Testis (tissue), 2 donors: ENCODE measurements at regions not wholly inside any gene's neighbourhood (a gene's known extent, or its start where the extent isn't known, plus 50 kb on each side); places are given as distances from the start of the nearest gene placed in this dataset.
A peak's percentile ranks its signal among the peaks of the same experiment; 100 is the strongest.

Experiments used
- DNase-seq: peaks from one replicate; pipeline ENCODE4 v3.0.0-alpha.2; 2019
- H3K27ac ChIP-seq, 2 donors: fragments of 200-600 bp; sonication (generic); one replicate each; pipeline ENCODE4 v1.5.1; 2019
- H3K27me3 ChIP-seq: fragments of 200-600 bp; sonication (generic); one replicate; pipeline ENCODE4 v1.5.1; 2019
- H3K36me3 ChIP-seq: fragments of 200-600 bp; sonication (generic); one replicate; pipeline ENCODE4 v1.5.1; 2017; ENCODE audit warnings: low read depth; ENCODE audit errors: missing control alignments
- H3K4me1 ChIP-seq: fragments of 200-600 bp; sonication (generic); one replicate; pipeline ENCODE4 v1.5.1; 2019
- H3K4me3 ChIP-seq, 2 donors: fragments of 200-600 bp; sonication (generic); one replicate each; pipeline ENCODE4 v1.5.1; 2017 to 2019
- H3K9me3 ChIP-seq: fragments of 200-600 bp; sonication (generic); one replicate; pipeline ENCODE4 v1.5.1; 2017
- CTCF ChIP-seq, 3 experiments: fragments of 450-650 bp in 2 of 3; fragments of 200-600 bp in 1 of 3; sonication (generic) in 1 of 3; IDR thresholded peaks; one replicate each; pipeline ENCODE4 v1.5.1; 2016 to 2019; ENCODE audit warnings: antibody characterized with exemption in 3 of 3, mild to moderate bottlenecking in 2 of 3, moderate library complexity in 1 of 3
- POLR2A ChIP-seq: fragments of 450-650 bp; IDR thresholded peaks from one replicate; pipeline ENCODE4 v1.6.1; 2017; ENCODE audit warnings: antibody characterized with exemption, mild to moderate bottlenecking, moderate library complexity
- WGBS, 2 donors: methylation state at CpG; one replicate each; pipeline ENCODE4 v1.1.5; 2018; 5-methylcytosine and 5-hydroxymethylcytosine counted together
- intact Hi-C: fragments of 100-400 bp; cut with DNase I; formaldehyde crosslinking; loops from one replicate; pipeline ENCODE4 v1.15.1; 2023; ENCODE audit warnings: low total_unique reads

- Histone ChIP-seq H3K27me3 (no peaks in the 10 kb centered on the region), H3K27ac (peak overlapping the region in 1 of 2 donors; percentile 57), H3K4me1 (peaks cover 21% of the 10 kb centered on the region), H3K4me3 (no peak overlapping the region), H3K36me3 (no peaks in the 10 kb centered on the region), H3K9me3 (no peaks in the 10 kb centered on the region)
- no peak for DNase-seq
- intact Hi-C loops: loop anchor here (5.0 to 10.0 kb wide), 2 partner anchors 65 to 438 kb away; partner anchors contain the start of gene ATOSB
- 73 to 75% methylated on average over 4 of the region's 4 CpGs for WGBS, 2 donors
- TF ChIP-seq POLR2A (no peak), CTCF (IDR thresholded peaks at IDR 0.05) (no peak)
These were observed 52.7 kb upstream of the TESK1 start for GRCh38 chr9:35552376-35552775.

GRCh38 chr9:35552837-35553236 is 52.2 kb upstream of the TESK1 start:
- 50 to 56% methylated on average over 3 of the region's 3 CpGs for WGBS, 2 donors
- Histone ChIP-seq H3K27ac (peak overlapping the region; percentile 24 to 57), H3K4me1 (peaks cover 21% of the 10 kb centered on the region), H3K27me3 (no peaks in the 10 kb centered on the region), H3K9me3 (no peaks in the 10 kb centered on the region), H3K36me3 (no peaks in the 10 kb centered on the region), H3K4me3 (no peak overlapping the region)
- intact Hi-C loops: loop anchor here (5.0 to 10.0 kb wide), 2 partner anchors 66 to 438 kb away; partner anchors contain the start of gene ATOSB
- DNase-seq: no peak
- no peak for TF ChIP-seq CTCF (IDR thresholded peaks at IDR 0.05)
- TF ChIP-seq POLR2A: no peak

GRCh38 chr9:35553670-35554543 is 51.2 kb upstream of the TESK1 start:
- intact Hi-C loops: loop anchor here (5.0 to 10.0 kb wide), 2 partner anchors 67 to 439 kb away; partner anchors contain the start of gene ATOSB
- 36 to 49% methylated on average over 12 of the region's 12 CpGs for WGBS, 2 donors
- DNase-seq: peak; percentile 79
- Histone ChIP-seq H3K27ac (peak overlapping the region in 1 of 2 donors; percentile 57), H3K36me3 (no peaks in the 10 kb centered on the region), H3K27me3 (no peaks in the 10 kb centered on the region), H3K9me3 (no peaks in the 10 kb centered on the region), H3K4me3 (no peak overlapping the region), H3K4me1 (peaks cover 21% of the 10 kb centered on the region)
- no peak for TF ChIP-seq POLR2A
- peak; percentile 74 to 83 (median 79) for TF ChIP-seq CTCF (IDR thresholded peaks at IDR 0.05)

GRCh38 chr9:35555246-35555701 is 49.8 kb upstream of the TESK1 start:
- Histone ChIP-seq H3K36me3 (no peaks in the 10 kb centered on the region), H3K4me3 (no peak overlapping the region), H3K27ac (no peak overlapping the region), H3K9me3 (no peaks in the 10 kb centered on the region), H3K4me1 (peaks cover 21% of the 10 kb centered on the region), H3K27me3 (no peaks in the 10 kb centered on the region)
- no peak for DNase-seq
- TF ChIP-seq POLR2A (no peak), CTCF (IDR thresholded peaks at IDR 0.05) (no peak)
- 51 to 69% methylated on average over 11 to 13 of the region's 13 CpGs for WGBS, 2 donors
- intact Hi-C loops: loop anchor here (10.0 kb wide), 1 partner anchor 440 kb away; the partner anchor contains the start of gene ATOSB
